GM11168 (cell line): ENCODE measurements at regions not wholly inside any gene's neighbourhood (a gene's known extent, or its start where the extent isn't known, plus 50 kb on each side); places are given as distances from the start of the nearest gene placed in this dataset.
"Not testable (repeated sequence)": the region's sequence is repeated elsewhere in the genome, so short reads cannot be mapped to it uniquely, and the experiment has no call there.

Experiments
- in situ Hi-C: fragments of 300-500 bp; cut with MboI; formaldehyde crosslinking; loops from one replicate; pipeline ENCODE4 v1.12.0; 2022; ENCODE audit warnings: low sequenced_read_pairs; ENCODE audit not compliant: unreplicated experiment

DNA sequence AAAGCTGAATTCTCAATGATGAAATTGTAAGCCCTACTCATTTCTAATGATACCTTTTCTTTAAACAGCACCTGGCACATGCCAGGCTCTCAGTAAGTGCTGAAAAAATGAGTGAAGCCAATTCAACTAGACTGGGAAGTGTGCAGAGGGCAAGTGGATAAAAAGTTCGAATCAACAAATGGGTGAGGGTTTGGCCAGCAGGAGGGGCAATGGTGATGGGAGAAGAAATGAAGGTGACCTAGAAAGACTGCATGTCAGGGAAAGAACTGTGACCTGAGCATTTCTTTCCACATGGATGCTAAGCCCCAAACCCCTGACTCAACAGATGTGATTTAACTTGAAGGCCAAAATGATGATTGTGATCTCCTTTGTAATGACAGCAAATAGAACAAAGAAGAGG, 54.6 kb downstream of the DKK1 start:
- in situ Hi-C loops: no loop called here

DNA sequence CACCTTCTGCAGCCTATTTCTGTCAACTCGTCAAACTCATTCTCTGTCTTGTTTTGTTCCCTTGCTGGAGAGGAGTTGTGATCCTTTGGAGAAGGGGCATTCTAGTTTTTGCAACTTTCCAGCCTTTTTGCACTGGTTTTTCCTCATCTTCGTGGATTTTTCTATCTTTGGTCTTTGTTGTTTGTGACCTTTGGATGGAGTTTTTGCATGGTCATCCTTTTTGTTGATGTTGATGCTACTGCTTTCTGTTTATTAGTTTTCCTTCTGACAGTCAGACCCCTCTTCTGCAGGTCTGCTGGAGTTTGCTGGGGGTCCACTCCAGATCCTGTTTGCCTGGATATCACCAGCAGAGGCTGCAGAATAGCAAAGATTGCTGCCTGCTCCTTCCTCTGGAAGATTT, 60.1 kb downstream of the DKK1 start:
- in situ Hi-C loops: not testable (repeated sequence)

DNA sequence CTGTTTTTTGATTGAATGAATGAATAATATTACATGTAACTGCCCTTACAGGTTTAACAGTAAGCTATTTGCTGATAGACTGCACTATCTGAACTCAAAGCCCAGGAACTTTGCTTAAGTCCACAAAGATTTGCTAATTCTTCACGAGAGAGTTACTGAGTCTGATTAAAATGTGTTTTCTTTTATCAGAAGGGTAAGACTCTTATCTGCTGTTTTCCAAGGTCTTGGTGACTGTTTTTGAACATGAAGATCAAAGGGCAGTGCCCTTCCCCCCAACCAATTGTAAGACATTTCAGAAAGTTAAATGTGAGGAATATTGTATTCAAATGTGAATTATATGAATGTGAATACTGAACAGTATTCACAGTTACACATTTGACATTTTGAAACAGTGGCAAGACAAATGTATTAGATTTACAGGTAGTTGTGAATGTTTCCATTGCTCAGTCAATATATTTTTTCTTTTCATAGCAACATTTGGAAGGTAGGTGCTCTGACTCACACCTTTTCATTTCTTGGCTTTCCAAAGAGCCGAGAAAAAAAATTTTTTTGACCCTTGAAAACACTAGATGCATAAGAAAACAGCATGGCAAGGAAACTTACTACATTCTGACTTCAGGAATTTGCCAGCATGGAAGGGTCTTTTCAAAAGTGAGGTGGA, 62.7 kb downstream of the DKK1 start:
- in situ Hi-C loops: no loop called here

DNA sequence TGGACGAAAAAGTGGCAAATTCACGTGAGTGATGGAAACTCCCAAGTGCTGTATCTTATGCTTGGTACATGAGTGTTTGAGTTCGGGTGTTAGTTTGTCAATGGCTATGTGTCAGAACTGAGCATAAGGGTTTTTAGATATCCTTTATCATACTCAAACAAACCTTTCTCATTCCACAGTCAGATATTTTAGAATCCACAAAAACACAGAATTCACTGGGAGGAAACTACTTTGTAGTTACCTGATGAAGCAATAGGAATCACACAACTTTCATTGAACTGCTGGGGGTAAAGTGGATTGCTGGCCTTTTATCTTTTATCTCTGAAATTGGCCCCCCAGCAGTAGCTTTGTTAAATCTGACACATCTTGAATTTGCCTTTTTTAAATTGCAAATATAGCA, 64.0 kb downstream of the DKK1 start:
- in situ Hi-C loops: no loop called here

DNA sequence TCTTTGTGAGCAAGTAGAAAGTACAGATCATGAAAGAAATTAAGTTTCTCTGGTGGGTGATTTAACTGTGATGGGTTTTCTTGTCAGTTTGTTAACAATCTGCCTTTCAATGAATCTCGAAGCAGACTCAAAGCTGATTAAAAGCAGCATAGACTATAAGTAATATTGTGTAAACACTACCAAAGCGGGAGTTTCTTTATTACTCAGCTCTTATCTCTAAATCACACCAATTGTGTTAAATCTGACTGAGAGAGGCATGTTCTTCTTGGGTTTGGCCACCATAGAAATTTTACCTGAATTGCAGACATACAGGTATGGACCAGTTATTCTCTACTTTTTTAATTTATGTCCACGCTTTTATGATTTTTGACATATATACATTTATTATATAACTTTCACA, 65.2 kb downstream of the DKK1 start:
- in situ Hi-C loops: no loop called here

DNA sequence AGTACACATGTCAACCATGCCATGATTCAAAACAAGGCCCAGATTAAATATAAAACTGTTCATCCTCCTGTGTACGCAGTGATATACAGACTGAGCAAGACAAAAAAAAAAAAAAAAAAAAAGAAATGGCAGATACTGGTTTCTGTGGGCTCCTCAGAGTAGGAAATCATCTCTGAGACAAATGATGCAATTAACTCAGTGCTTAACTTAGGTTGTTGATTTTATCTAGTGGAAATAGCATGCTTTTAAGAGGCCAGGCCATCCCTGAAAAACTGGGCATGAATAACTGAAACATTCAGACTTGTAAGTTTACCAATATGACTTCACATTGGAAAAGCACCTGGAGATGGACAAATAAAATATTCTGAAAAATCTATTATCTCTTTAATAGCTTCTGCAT, 69.0 kb downstream of the DKK1 start:
- in situ Hi-C loops: no loop called here

DNA sequence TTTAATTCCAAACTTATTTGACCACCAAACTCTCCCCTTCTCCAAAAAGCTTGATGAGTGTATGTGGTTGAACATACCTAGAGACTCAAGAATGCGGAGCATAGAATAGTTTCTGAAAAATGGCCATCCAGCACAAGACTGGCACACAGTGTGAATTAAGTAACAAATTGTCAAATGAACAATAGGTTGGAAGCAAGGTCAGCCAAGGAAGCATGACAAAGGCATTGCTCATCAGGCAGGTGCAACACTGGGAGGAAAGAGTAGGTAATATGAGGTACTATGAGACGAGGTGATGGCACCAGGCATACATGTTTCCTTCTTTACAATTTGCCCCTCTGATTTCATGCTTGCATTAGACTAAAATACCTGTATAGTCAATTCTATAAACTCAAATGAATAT, 73.7 kb downstream of the DKK1 start:
- in situ Hi-C loops: no loop called here

DNA sequence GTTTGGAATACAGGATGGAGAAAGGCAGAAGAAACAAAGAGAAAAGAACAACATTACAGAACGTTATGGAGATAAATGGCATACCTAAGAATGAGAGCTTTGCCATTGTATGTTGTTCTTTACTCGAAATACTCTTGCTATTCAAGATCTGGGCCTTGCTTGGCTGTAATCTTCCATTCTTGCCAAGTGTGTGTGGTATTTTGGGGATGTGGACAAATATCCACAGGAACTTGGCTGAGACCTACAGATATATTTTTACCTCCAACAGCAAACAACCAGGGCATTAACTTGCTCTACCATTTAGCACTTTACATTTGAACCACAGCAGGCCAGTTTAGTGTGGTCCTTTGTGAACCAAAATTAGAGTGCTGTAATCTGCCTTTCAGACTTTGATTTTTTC, 76.3 kb downstream of the DKK1 start:
- in situ Hi-C loops: no loop called here

DNA sequence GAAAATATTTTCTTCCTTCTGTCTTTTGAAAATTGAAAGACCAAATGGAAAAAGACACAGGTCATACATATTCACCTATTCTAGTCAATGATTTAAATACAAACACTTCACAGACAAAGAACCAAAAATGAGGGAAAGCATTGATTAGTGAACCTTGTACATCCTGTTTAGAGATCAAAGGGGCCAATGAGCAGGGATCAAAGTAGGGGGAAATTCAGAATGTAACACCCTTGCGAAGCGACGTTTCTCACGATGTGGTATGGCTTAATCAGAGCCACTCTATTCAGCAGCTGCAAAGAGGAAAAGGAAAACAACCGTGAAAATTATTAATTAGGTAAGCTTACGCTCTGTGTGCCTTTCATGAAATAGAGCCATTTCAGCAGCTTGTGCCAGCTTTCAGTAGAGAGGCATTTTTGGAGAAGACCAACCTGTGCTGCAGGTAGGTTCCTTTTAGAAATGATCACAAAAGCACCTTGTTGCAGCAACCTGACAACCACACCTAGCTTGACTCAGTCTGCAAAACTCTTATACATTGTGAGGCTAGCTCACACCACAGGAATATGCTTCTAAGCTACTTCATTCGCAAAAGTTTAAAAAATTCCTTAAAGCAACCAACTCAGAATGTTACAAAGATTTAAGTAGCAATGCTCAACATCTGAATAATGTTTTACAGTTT, 78.0 kb downstream of the DKK1 start:
- in situ Hi-C loops: no loop called here

DNA sequence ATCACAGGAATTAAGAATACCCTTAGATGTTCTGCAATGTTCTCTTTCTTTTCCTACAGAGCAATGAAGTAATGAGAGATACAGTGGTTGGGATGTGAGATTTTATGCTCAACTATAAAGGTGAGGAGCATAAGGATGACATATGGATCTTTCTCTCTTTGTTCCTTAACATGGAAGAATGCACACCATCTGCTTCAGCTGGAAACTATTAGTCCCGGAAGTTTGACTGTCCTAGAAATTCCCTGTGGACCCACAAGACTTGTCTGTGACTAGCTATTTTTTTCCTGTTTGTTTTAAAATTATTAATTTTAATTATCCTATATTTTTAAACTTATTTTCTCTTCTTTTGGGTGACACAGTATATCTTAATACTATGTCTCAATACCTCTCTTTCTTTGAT, 80.2 kb downstream of the DKK1 start:
- in situ Hi-C loops: no loop called here

DNA sequence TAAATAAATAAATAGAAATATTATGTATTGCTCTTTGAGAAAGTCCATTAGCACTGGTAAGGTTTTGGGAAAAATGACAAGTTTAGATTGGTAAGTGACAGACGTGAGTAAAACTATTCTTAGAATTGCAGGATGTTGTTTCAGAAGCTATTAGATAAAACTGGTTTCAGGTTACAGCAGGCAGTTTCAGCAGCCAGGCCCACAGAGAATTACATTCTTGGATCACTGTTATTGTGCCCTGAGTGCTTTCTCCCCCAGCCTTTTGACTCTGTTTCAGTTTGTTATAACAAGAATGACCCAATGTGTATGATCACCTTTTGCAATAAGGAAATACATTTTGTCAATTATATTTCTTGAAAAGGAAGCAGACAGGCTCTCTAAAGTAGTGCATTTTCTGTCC, 86.5 kb downstream of the DKK1 start:
- in situ Hi-C loops: no loop called here

DNA sequence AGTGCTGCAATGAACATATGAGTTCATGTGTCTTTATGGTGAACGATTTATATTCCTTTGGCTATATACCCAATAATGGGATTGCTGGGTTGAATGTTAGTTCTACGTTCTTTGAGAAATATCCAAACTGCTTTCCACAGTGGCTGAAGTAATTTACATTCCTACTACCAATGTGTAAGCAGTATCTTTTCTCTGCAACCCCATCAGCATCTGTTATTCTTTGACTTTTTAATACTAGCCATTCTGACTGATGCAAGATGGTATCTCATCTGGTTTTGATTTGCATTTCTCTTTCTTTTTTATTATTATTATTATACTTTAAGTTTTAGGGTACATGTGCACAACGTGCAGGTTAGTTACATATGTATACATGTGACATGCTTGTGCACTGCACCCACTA, 89.7 kb downstream of the DKK1 start:
- in situ Hi-C loops: not testable (repeated sequence)

DNA sequence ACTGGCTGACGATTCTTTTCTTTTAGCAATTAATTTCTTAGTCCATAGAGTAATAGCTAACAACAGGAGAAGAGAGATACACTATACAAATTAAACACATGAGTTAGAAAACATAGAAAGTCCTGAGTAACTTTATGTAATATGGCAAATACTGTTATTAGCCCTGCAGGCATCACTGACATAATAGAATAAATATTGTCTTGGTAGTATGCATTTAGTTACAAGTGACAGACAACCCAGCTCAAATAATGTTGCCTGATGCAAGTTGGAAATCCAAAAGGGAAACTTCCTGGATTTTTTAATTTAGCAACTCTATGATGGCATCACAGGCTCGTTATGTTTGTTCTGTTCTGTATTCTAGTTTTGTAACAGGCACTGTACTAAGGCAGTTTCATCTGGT, 95.1 kb downstream of the DKK1 start:
- in situ Hi-C loops: no loop called here

DNA sequence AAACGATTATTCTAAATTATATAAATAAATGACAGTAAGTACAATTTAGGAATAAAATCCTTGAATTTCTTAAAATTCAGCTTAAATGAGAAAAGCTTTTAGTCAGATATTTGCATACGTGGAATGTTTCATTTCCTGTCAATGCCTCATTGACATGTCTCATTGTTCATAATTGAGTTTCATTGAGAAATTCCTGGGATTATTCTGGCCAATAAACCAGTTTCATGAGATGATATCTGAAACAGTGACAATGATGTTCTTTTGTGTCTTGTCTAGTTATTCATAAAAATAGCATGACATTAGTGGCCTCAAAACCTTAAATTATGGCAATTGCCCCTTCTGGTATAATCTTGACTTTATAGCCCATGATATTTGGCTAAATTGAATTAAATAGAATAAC, 95.8 kb downstream of the DKK1 start:
- in situ Hi-C loops: no loop called here

DNA sequence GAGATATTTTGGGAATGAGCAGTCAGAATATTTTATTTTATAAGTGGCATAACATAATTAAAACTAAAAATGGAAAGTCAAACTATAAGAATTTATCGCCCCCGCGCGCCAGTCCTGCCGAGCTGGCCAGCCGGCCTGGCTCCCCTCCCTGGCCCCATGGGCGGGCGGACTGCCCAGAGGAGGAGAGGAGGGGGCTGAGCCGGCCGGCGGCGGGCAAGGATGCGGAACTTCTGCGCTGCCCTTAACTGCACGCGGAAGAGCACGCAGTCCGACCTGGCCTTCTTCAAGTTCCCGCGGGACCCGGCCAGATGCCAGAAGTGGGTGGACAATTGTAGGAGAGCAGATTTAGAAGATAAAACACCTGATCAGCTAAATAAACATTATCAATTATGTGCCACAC, 96.8 kb downstream of the DKK1 start:
- in situ Hi-C loops: no loop called here

DNA sequence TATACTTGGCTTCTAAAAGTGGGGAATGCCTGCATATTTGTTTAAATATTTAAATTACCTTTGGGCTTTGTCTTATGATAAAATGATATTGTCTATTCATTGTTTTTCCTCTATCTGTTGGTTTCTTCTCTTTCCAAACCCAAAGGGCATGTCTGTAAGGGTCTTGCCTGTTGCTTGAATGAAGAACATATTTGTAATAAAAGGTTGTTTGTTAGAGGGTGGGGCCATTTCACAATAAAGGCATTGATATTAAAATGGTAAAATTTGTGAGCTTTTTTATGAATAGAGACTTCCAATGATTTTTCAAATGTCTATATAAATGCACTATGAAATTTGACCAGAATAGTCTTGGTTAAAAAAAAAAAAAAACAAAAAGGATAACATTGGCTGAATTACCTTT, 105.2 kb downstream of the DKK1 start:
- in situ Hi-C loops: no loop called here

DNA sequence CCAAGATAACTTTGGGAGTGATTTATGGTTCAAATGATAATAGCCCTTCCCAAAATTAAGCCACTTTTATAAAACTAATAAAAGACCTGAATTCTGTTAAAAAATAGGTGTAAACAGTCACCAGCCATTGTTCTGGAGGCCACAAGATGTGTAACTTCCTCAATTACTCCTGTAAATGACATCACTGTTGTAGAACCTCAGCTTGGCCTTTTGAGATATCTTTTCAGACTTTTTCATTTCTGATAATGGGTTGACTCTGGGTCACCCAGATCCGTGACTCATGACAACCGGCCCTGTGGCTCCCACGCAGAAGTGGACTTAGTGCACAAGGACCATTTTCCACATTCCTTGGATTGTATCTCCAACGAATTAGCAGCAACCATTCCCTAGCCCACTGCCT, 106.6 kb downstream of the DKK1 start:
- in situ Hi-C loops: no loop called here

DNA sequence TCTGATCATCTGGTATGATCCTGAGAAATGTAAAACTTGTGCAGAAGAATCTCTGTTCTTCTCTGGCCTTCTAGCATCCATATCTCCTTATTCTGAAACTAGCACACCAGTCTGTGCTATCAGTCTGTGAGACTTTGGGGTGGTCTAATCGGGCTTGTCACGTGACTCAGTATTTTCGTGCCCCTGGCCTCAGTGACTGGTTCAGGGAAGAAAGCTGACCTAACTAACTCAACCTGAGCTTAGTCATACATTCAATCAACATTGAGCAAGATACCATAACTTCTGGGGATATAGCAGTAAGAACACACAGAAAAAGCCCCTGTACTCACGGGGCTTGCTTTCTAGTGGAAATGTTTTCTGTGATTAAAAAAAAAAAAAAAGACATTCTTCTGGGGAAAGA, 109.3 kb downstream of the DKK1 start:
- in situ Hi-C loops: no loop called here

DNA sequence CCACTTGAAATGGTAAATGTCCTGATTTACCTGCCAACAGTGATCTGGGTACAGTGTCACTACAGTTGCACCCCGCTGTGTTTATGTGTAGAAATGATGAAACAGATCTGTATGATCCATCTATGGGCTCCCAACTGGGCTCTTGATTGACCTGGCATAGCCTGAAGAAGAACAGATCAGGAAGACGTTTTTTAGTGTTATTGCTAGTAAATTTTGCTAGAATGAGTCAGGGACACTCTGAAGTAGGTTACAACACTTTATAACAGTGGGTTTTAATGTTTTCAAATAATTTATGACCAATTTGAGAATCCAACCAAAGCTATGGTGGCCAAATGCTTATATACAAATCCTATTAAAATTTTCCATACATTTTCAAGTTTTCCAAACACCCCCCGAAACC, 110.3 kb downstream of the DKK1 start:
- in situ Hi-C loops: no loop called here

DNA sequence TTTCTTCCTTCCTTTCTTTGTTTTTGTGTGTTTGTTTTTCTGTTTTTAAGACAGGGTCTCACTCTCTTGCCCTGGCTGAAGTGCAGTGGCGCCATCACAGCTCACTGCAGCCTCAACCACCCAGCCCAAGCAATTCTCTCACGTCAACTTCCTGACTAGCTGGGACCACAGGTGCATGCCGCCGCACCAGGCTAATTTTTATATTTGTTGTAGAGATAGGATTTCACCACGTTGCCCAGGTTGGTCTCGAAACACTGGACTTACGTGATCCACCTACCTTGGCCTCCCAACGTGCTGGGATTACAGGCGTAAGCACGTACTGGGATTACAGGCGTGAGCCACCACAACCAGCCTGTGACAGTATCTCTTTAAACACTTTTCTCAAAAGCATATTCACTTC, 120.7 kb downstream of the DKK1 start:
- in situ Hi-C loops: no loop called here

DNA sequence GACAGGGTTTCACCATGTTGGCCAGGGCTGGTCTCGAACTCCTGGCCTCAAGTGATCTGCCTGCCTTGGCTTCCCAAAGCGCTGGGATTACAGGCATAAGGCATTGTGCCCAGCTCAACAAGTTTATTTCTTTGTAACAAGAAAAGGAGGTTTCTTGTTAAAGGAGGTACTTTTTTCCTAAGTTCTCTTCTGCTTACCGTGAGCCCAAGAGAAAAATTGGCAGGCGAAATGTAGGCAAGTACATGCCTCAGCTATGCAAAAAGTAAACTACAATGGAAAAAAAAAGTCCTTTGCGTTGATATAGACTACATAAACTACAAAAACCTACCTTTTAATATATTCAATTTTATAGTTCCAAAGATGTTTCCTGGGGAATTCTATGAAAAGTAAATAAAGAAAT, 122.6 kb downstream of the DKK1 start:
- in situ Hi-C loops: no loop called here

DNA sequence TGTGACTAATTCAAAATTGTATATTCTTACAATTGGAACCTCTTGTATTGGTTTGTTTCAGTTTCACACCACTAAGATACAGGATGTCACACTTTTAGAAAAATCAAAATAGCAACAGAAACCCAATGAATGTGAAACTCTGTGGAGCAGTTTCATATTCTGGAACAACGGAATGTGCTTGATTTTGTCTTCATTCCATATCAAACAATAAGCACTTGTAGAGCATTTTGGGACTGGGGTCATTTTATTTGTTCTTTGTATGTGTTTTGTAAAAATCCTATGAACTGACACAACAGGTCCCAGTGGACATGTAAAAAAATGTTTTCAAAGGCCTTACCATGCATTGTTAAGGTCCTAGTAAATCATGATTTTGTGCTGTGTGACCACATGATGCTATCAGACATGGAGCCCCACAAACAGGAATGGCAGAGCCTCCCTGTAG, 123.1 kb downstream of the DKK1 start:
- in situ Hi-C loops: no loop called here
